Aorta (tissue), 5 donors: ENCODE measurements at regions not wholly inside any gene's neighbourhood (a gene's known extent, or its start where the extent isn't known, plus 50 kb on each side); places are given as distances from the start of the nearest gene placed in this dataset.

Experiments used
- ATAC-seq: fragments of 200-7000 bp; cut with Tn5 transposase; one replicate; pipeline ENCODE4 v1.9.1; 2022; ENCODE audit warnings: moderate library complexity; ENCODE audit not compliant: low FRiP score
- DNase-seq, 2 donors: peaks; one replicate each; pipeline ENCODE4 v3.0.0-alpha.2; 2020
- H3K27ac ChIP-seq, 2 donors: one replicate each; pipeline ENCODE4 v1.5.1; 2013; ENCODE audit warnings: low read length in 2 of 2, mild to moderate bottlenecking in 2 of 2, moderate library complexity in 2 of 2, control low read depth in 1 of 2, inconsistent platforms in 1 of 2, low read depth in 1 of 2
- H3K27me3 ChIP-seq, 2 donors: one replicate each; pipeline ENCODE4 v1.6.1; 2013; ENCODE audit warnings: control low read depth in 1 of 2, low read length in 1 of 2, mild to moderate bottlenecking in 1 of 2, moderate library complexity in 1 of 2; ENCODE audit not compliant: insufficient read depth in 2 of 2, control insufficient read depth in 1 of 2
- H3K36me3 ChIP-seq, 2 donors: one replicate each; pipeline ENCODE4 v1.6.1; 2013; ENCODE audit warnings: control low read depth in 1 of 2, low read length in 1 of 2, mild to moderate bottlenecking in 1 of 2; ENCODE audit not compliant: insufficient read depth in 2 of 2, control insufficient read depth in 1 of 2
- H3K4me1 ChIP-seq, 2 donors: one replicate each; pipeline ENCODE4 v1.6.1; 2013; ENCODE audit warnings: low read length in 2 of 2, control low read depth in 1 of 2, mild to moderate bottlenecking in 1 of 2, moderate library complexity in 1 of 2; ENCODE audit not compliant: insufficient read depth in 2 of 2, control insufficient read depth in 1 of 2
- H3K4me3 ChIP-seq, 2 donors: one replicate each; pipeline ENCODE4 v1.5.1; 2013; ENCODE audit warnings: low read length in 2 of 2, control low read depth in 1 of 2, mild to moderate bottlenecking in 1 of 2
- H3K9me3 ChIP-seq: one replicate; pipeline ENCODE4 v1.6.1; 2013; ENCODE audit warnings: mild to moderate bottlenecking, low read length; ENCODE audit not compliant: control insufficient read depth
- WGBS, 2 donors: extraction: QIAGEN DNeasy Blood & Tissue Kit; methylation state at CpG; one replicate each; pipeline ENCODE4 v1.1.7; 2013; 5-methylcytosine and 5-hydroxymethylcytosine counted together
- intact Hi-C, 2 donors: fragments of 100-400 bp; cut with DNase I; formaldehyde crosslinking; loops; one replicate each; pipeline versions ENCODE4 v1.14.2 to v1.15.0; 2022
- donor health status: healthy with polysubstance abuse.
- donor health status: Bipolar disorder and iron deficiency.
- donor health status: DM: no; HTN: no; CAD: no.
- donor health status: DM: no; HTN: no; CAD: no.
- donor health status: DM: yes; HTN: yes; CAD: no.

- peaks cover 0 to under 1% of the 10 kb centered on the region in 2 donors for H3K4me1 ChIP-seq
- no peaks in the 10 kb centered on the region for H3K27me3 ChIP-seq
- intact Hi-C loops = no loop called here
- ATAC-seq = no peak
- H3K27ac ChIP-seq = no peak overlapping the region
- DNase-seq = no peak
- H3K9me3 ChIP-seq = no peaks in the 10 kb centered on the region
- no peaks in the 10 kb centered on the region for H3K36me3 ChIP-seq
- H3K4me3 ChIP-seq = no peak overlapping the region
- WGBS, 2 donors = 95 to 96% methylated on average over 2 of the region's 2 CpGs
Observed at GRCh38 chr12:75872762-75873161, 158.8 kb downstream of the PHLDA1 start.

GRCh38 chr12:75870878-75871277 is 160.7 kb downstream of the PHLDA1 start:
- no peak for DNase-seq
- 69 to 85% methylated on average over 2 of the region's 2 CpGs for WGBS, 2 donors
- H3K9me3 ChIP-seq = no peaks in the 10 kb centered on the region

GRCh38 chr12:75868501-75868900 is 163.1 kb downstream of the PHLDA1 start:
- Histone ChIP-seq H3K9me3 (no peaks in the 10 kb centered on the region), H3K4me1 (no peaks in the 10 kb centered on the region), H3K27me3 (no peaks in the 10 kb centered on the region), H3K27ac (no peak overlapping the region), H3K36me3 (no peaks in the 10 kb centered on the region), H3K4me3 (no peak overlapping the region)
- ATAC-seq = no peak
- no peak for DNase-seq
- intact Hi-C loops = no loop called here
- 14 to 16% methylated on average over 3 of the region's 3 CpGs for WGBS, 2 donors

More at GRCh38 chr12:75870878-75871277, 160.7 kb downstream of the PHLDA1 start:
- Histone ChIP-seq H3K36me3 (no peaks in the 10 kb centered on the region), H3K27ac (no peak overlapping the region), H3K27me3 (no peaks in the 10 kb centered on the region), H3K4me3 (no peak overlapping the region), H3K4me1 (no peaks in the 10 kb centered on the region)
- ATAC-seq = no peak
- intact Hi-C loops = no loop called here

- WGBS, 2 donors = 91 to 99% methylated on average over 3 of the region's 3 CpGs
- Histone ChIP-seq H3K4me1 (no peaks in the 10 kb centered on the region), H3K27me3 (no peaks in the 10 kb centered on the region), H3K4me3 (no peak overlapping the region), H3K27ac (no peak overlapping the region), H3K9me3 (no peaks in the 10 kb centered on the region), H3K36me3 (no peaks in the 10 kb centered on the region)
- DNase-seq (no peak), ATAC-seq (no peak)
- intact Hi-C loops = no loop called here
Observed at GRCh38 chr12:75865315-75865714, 166.3 kb downstream of the PHLDA1 start.

- ATAC-seq = no peak
- H3K27me3 ChIP-seq = no peaks in the 10 kb centered on the region
- intact Hi-C loops = no loop called here
Observed at GRCh38 chr12:75864161-75864560, 167.4 kb downstream of the PHLDA1 start.

GRCh38 chr12:75863533-75863932 is 168.0 kb downstream of the PHLDA1 start:
- H3K27ac ChIP-seq = no peak overlapping the region
- intact Hi-C loops = no loop called here
- H3K36me3 ChIP-seq = no peaks in the 10 kb centered on the region
- no peaks in the 10 kb centered on the region for H3K4me1 ChIP-seq
- no peaks in the 10 kb centered on the region for H3K27me3 ChIP-seq
- no peak for ATAC-seq
- no peak overlapping the region for H3K4me3 ChIP-seq
- whole genome bisulfite sequencing, 2 donors = 84 to 85% methylated on average over 7 of the region's 7 CpGs
- H3K9me3 ChIP-seq = no peaks in the 10 kb centered on the region
- DNase-seq = no peak

More at GRCh38 chr12:75864161-75864560, 167.4 kb downstream of the PHLDA1 start:
- H3K36me3 ChIP-seq = no peaks in the 10 kb centered on the region
- no peaks in the 10 kb centered on the region for H3K9me3 ChIP-seq
- no peak overlapping the region for H3K27ac ChIP-seq
- no peaks in the 10 kb centered on the region for H3K4me1 ChIP-seq
- H3K4me3 ChIP-seq = no peak overlapping the region
- DNase-seq = no peak

GRCh38 chr12:75862692-75863471 is 168.7 kb downstream of the PHLDA1 start:
- intact Hi-C loops = no loop called here
- H3K27ac ChIP-seq = no peak overlapping the region
- DNase-seq = no peak
- no peak overlapping the region for H3K4me3 ChIP-seq
- no peaks in the 10 kb centered on the region for H3K9me3 ChIP-seq
- no peak for ATAC-seq
- no peaks in the 10 kb centered on the region for H3K27me3 ChIP-seq
- WGBS, 2 donors = 52 to 59% methylated on average over 2 of the region's 2 CpGs
- H3K4me1 ChIP-seq = no peaks in the 10 kb centered on the region
- H3K36me3 ChIP-seq = no peaks in the 10 kb centered on the region

GRCh38 chr12:75859868-75860267 is 171.7 kb downstream of the PHLDA1 start:
- Histone ChIP-seq H3K27ac (no peak overlapping the region), H3K4me3 (no peak overlapping the region), H3K9me3 (no peaks in the 10 kb centered on the region), H3K36me3 (no peaks in the 10 kb centered on the region), H3K27me3 (no peaks in the 10 kb centered on the region), H3K4me1 (no peaks in the 10 kb centered on the region)
- DNase-seq (no peak), ATAC-seq (no peak)
- intact Hi-C loops = no loop called here
- 28 to 29% methylated on average over 2 of the region's 2 CpGs for WGBS, 2 donors

- peaks cover 3% of the 10 kb centered on the region in 2 donors for H3K4me1 ChIP-seq
- H3K9me3 ChIP-seq = no peaks in the 10 kb centered on the region
- no peak overlapping the region for H3K4me3 ChIP-seq
- H3K27me3 ChIP-seq = no peaks in the 10 kb centered on the region
- H3K27ac ChIP-seq = peak overlapping the region in 1 of 2 donors; percentile 17
- no peaks in the 10 kb centered on the region for H3K36me3 ChIP-seq
- ATAC-seq = peak; percentile 69
- DNase-seq = no peak
- intact Hi-C loops = no loop called here
- WGBS, 2 donors = 3% methylated on average over 1 of the region's 1 CpG
Observed at GRCh38 chr12:75856235-75856634, 175.3 kb downstream of the PHLDA1 start.
